ENCODE measurements at regions not wholly inside any gene's neighbourhood (a gene's known extent, or its start where the extent isn't known, plus 50 kb on each side); places are given as distances from the start of the nearest gene placed in this dataset.
"Not testable (repeated sequence)": the region's sequence is repeated elsewhere in the genome, so short reads cannot be mapped to it uniquely, and the experiment has no call there.

GRCh38 chr2:36179668-36180269 lies 175.8 kb upstream of the CRIM1 start:
- H3K27ac ChIP-seq; POLR2A ChIA-PET (ENCODE audit: unreplicated experiment); H2AFZ ChIP-seq; H3K4me2 ChIP-seq; H3K27me3 ChIP-seq (ENCODE audit: insufficient read depth, low read depth); CTCF ChIA-PET; H3K79me2 ChIP-seq (ENCODE audit: low read depth); DNase-seq; H3K9me2 ChIP-seq (ENCODE audit: insufficient read depth); H3K36me3 ChIP-seq (ENCODE audit: low read depth); H3K4me1 ChIP-seq (replicated peaks; ENCODE audit: insufficient read depth); intact Hi-C loops (cut with micrococcal nuclease; ENCODE audit: unreplicated experiment); H3F3A ChIP-seq (ENCODE audit: insufficient read depth, low read depth); H4K20me1 ChIP-seq (ENCODE audit: insufficient read depth); H3K4me3 ChIP-seq; H3K9me3 ChIP-seq (ENCODE audit: insufficient read depth, low read depth); BruUV-seq (replicated peaks): not testable (repeated sequence)

GRCh38 chr2:36178384-36178783 lies 177.2 kb upstream of the CRIM1 start:
- H4K20me1 ChIP-seq (ENCODE audit: insufficient read depth), result no peaks in the 10 kb centered on the region
- intact Hi-C loops (cut with micrococcal nuclease; ENCODE audit: unreplicated experiment), result no loop called here
- no peaks in the 10 kb centered on the region for H3K4me1 ChIP-seq (replicated peaks; ENCODE audit: insufficient read depth)
- H3K36me3 ChIP-seq (ENCODE audit: low read depth), result no peaks in the 10 kb centered on the region
- no peaks in the 10 kb centered on the region for H3K9me3 ChIP-seq (ENCODE audit: insufficient read depth, low read depth)
- H3F3A ChIP-seq (ENCODE audit: insufficient read depth, low read depth), result no peaks in the 10 kb centered on the region
- ChIA-PET POLR2A (ENCODE audit: unreplicated experiment) (no interaction called here), CTCF (no interaction called here)
- H3K79me2 ChIP-seq (ENCODE audit: low read depth), result no peaks in the 10 kb centered on the region
- no peak overlapping the region for H3K27ac ChIP-seq
- no peak for DNase-seq
- no peak overlapping the region for H2AFZ ChIP-seq
- H3K9me2 ChIP-seq (ENCODE audit: insufficient read depth), result no peaks in the 10 kb centered on the region
- no peaks in the 10 kb centered on the region for H3K27me3 ChIP-seq (ENCODE audit: insufficient read depth, low read depth)
- H3K4me2 ChIP-seq, result no peak overlapping the region
- no TSS peak for BruUV-seq (replicated peaks)
- TF ChIP-seq EZH2 (IDR thresholded peaks at IDR 0.05; ENCODE audit: low read depth), result no peak
- TF ChIP-seq, protein P1, sequence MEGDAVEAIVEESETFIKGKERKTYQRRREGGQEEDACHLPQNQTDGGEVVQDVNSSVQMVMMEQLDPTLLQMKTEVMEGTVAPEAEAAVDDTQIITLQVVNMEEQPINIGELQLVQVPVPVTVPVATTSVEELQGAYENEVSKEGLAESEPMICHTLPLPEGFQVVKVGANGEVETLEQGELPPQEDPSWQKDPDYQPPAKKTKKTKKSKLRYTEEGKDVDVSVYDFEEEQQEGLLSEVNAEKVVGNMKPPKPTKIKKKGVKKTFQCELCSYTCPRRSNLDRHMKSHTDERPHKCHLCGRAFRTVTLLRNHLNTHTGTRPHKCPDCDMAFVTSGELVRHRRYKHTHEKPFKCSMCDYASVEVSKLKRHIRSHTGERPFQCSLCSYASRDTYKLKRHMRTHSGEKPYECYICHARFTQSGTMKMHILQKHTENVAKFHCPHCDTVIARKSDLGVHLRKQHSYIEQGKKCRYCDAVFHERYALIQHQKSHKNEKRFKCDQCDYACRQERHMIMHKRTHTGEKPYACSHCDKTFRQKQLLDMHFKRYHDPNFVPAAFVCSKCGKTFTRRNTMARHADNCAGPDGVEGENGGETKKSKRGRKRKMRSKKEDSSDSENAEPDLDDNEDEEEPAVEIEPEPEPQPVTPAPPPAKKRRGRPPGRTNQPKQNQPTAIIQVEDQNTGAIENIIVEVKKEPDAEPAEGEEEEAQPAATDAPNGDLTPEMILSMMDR (conservative IDR thresholded peaks at IDR 0.05), result no peak
- no peak overlapping the region for H3K4me3 ChIP-seq

DNA sequence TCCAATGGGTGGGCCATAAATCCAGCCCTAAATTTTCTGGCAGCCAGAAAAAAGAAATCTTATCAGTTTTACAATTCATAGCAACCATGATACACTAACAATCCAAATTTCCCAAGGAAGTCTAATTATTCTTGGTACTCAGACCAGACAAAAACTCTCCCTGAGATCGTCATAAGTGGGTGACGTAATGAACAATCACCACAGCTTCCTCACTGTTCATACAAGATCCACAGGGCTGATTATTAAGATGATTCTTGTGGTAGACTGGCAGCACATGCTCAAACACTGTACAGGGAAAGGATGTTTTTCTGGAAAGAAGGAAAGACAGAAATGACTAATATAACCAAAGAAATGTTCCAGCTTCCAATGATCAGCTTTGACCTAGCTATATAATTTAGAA lies 178.3 kb upstream of the CRIM1 start:
- H3K36me3 ChIP-seq (ENCODE audit: low read depth), result no peaks in the 10 kb centered on the region
- no TSS peak for BruUV-seq (replicated peaks)
- no peak overlapping the region for H3K4me3 ChIP-seq
- H3K4me2 ChIP-seq, result no peak overlapping the region
- no peaks in the 10 kb centered on the region for H3F3A ChIP-seq (ENCODE audit: insufficient read depth, low read depth)
- H2AFZ ChIP-seq, result no peak overlapping the region
- POLR2A ChIA-PET (ENCODE audit: unreplicated experiment), result no interaction called here
- no peaks in the 10 kb centered on the region for H3K79me2 ChIP-seq (ENCODE audit: low read depth)
- no peaks in the 10 kb centered on the region for H3K9me3 ChIP-seq (ENCODE audit: insufficient read depth, low read depth)
- no peak for TF ChIP-seq EZH2 (IDR thresholded peaks at IDR 0.05; ENCODE audit: low read depth)
- TF ChIP-seq, protein P1 (conservative IDR thresholded peaks at IDR 0.05), result no peak
- H3K27ac ChIP-seq, result no peak overlapping the region
- no peaks in the 10 kb centered on the region for H4K20me1 ChIP-seq (ENCODE audit: insufficient read depth)
- intact Hi-C loops (cut with micrococcal nuclease; ENCODE audit: unreplicated experiment), result no loop called here
- H3K9me2 ChIP-seq (ENCODE audit: insufficient read depth), result no peaks in the 10 kb centered on the region
- no peaks in the 10 kb centered on the region for H3K27me3 ChIP-seq (ENCODE audit: insufficient read depth, low read depth)
- H3K4me1 ChIP-seq (replicated peaks; ENCODE audit: insufficient read depth), result no peaks in the 10 kb centered on the region
- no peak for DNase-seq
- CTCF ChIA-PET, result no interaction called here

- H2AFZ ChIP-seq, result no peak overlapping the region
- intact Hi-C loops (cut with micrococcal nuclease; ENCODE audit: unreplicated experiment), result no loop called here
- no peaks in the 10 kb centered on the region for H3K79me2 ChIP-seq (ENCODE audit: low read depth)
- no peaks in the 10 kb centered on the region for H3K9me3 ChIP-seq (ENCODE audit: insufficient read depth, low read depth)
- no peaks in the 10 kb centered on the region for H3K4me1 ChIP-seq (replicated peaks; ENCODE audit: insufficient read depth)
- H3F3A ChIP-seq (ENCODE audit: insufficient read depth, low read depth), result no peaks in the 10 kb centered on the region
- POLR2A ChIA-PET (ENCODE audit: unreplicated experiment), result no interaction called here
- no peak overlapping the region for H3K4me3 ChIP-seq
- TF ChIP-seq EZH2 (IDR thresholded peaks at IDR 0.05; ENCODE audit: low read depth), result no peak
- TF ChIP-seq, protein P1 (conservative IDR thresholded peaks at IDR 0.05), result no peak
- no peak for DNase-seq
- no peaks in the 10 kb centered on the region for H3K9me2 ChIP-seq (ENCODE audit: insufficient read depth)
- H3K27me3 ChIP-seq (ENCODE audit: insufficient read depth, low read depth), result no peaks in the 10 kb centered on the region
- H3K27ac ChIP-seq, result no peak overlapping the region
- no TSS peak for BruUV-seq (replicated peaks)
- H3K36me3 ChIP-seq (ENCODE audit: low read depth), result no peaks in the 10 kb centered on the region
- CTCF ChIA-PET, result no interaction called here
- H4K20me1 ChIP-seq (ENCODE audit: insufficient read depth), result no peaks in the 10 kb centered on the region
- H3K4me2 ChIP-seq, result no peak overlapping the region
Measured at GRCh38 chr2:36174920-36175319, 180.7 kb upstream of the CRIM1 start.

All from PC-9 (cell line).